ENCODE measurements at regions not wholly inside any gene's neighbourhood (a gene's known extent, or its start where the extent isn't known, plus 50 kb on each side); places are given as distances from the start of the nearest gene placed in this dataset.
"Not testable (repeated sequence)": the region's sequence is repeated elsewhere in the genome, so short reads cannot be mapped to it uniquely, and the experiment has no call there.

GRCh38 chr2:175251425-175252041 lies 70.0 kb upstream of the ATP5MC3 start:
- DNase-seq = peak; percentile 66
- in situ Hi-C loops (cut with MboI) = no loop called here
- Histone ChIP-seq H3K4me1 (ENCODE audit: insufficient read depth) (no peaks in the 10 kb centered on the region), H4K20me1 (ENCODE audit: insufficient read depth) (no peaks in the 10 kb centered on the region), H3K27me3 (replicated peaks; ENCODE audit: insufficient read depth) (peaks cover 21% of the 10 kb centered on the region), H3F3A (ENCODE audit: insufficient read depth) (no peaks in the 10 kb centered on the region), H3K9me3 (ENCODE audit: low read depth) (no peaks in the 10 kb centered on the region), H3K79me2 (ENCODE audit: insufficient read depth) (no peaks in the 10 kb centered on the region), H3K9ac (no peak overlapping the region), H2AFZ (no peak overlapping the region), H3K27ac (no peak overlapping the region), H3K4me3 (no peak overlapping the region), H3K36me3 (ENCODE audit: low read depth) (no peaks in the 10 kb centered on the region), H3K4me2 (ENCODE audit: unreplicated experiment) (no peak overlapping the region), H3K9me2 (ENCODE audit: insufficient read depth) (no peaks in the 10 kb centered on the region)
- whole genome bisulfite sequencing, 2 experiments (ENCODE audit: low coverage in 1 of 2, low lambda C conversion rate in 2 of 2, missing lambda C conversion rate in 2 of 2) = 21 to 24% methylated on average over 5 of the region's 5 CpGs
- no peak for TF ChIP-seq EZH2phosphoT487 (IDR thresholded peaks at IDR 0.05; ENCODE audit: insufficient read depth, low read depth)
- TF ChIP-seq EZH2 (IDR thresholded peaks at IDR 0.05; ENCODE audit: insufficient read depth, poor library complexity, severe bottlenecking) = no peak

GRCh38 chr2:175247159-175247558 lies 65.6 kb upstream of the ATP5MC3 start:
- Histone ChIP-seq H3K9me2 (ENCODE audit: insufficient read depth) (no peaks in the 10 kb centered on the region), H3K27ac (no peak overlapping the region), H3K9me3 (ENCODE audit: low read depth) (no peaks in the 10 kb centered on the region), H3K36me3 (ENCODE audit: low read depth) (no peaks in the 10 kb centered on the region), H3K4me2 (ENCODE audit: unreplicated experiment) (no peak overlapping the region), H3K4me3 (no peak overlapping the region), H3K27me3 (replicated peaks; ENCODE audit: insufficient read depth) (peaks cover 24% of the 10 kb centered on the region), H4K20me1 (ENCODE audit: insufficient read depth) (no peaks in the 10 kb centered on the region), H3F3A (ENCODE audit: insufficient read depth) (no peaks in the 10 kb centered on the region), H3K79me2 (ENCODE audit: insufficient read depth) (no peaks in the 10 kb centered on the region), H3K4me1 (ENCODE audit: insufficient read depth) (no peaks in the 10 kb centered on the region), H3K9ac (no peak overlapping the region), H2AFZ (no peak overlapping the region)
- DNase-seq = no peak
- no peak for TF ChIP-seq EZH2 (IDR thresholded peaks at IDR 0.05; ENCODE audit: insufficient read depth, poor library complexity, severe bottlenecking)
- no peak for TF ChIP-seq EZH2phosphoT487 (IDR thresholded peaks at IDR 0.05; ENCODE audit: insufficient read depth, low read depth)
- in situ Hi-C loops (cut with MboI) = no loop called here

GRCh38 chr2:175244697-175245096 lies 63.2 kb upstream of the ATP5MC3 start:
- Histone ChIP-seq H3K4me1 (ENCODE audit: insufficient read depth) (no peaks in the 10 kb centered on the region), H3K27ac (no peak overlapping the region), H3K4me3 (no peak overlapping the region), H3K9me3 (ENCODE audit: low read depth) (no peaks in the 10 kb centered on the region), H3F3A (ENCODE audit: insufficient read depth) (no peaks in the 10 kb centered on the region), H3K9ac (no peak overlapping the region), H3K27me3 (replicated peaks; ENCODE audit: insufficient read depth) (peaks cover 24% of the 10 kb centered on the region), H3K36me3 (ENCODE audit: low read depth) (no peaks in the 10 kb centered on the region), H2AFZ (no peak overlapping the region), H3K79me2 (ENCODE audit: insufficient read depth) (no peaks in the 10 kb centered on the region), H3K9me2 (ENCODE audit: insufficient read depth) (no peaks in the 10 kb centered on the region), H4K20me1 (ENCODE audit: insufficient read depth) (no peaks in the 10 kb centered on the region), H3K4me2 (ENCODE audit: unreplicated experiment) (no peak overlapping the region)
- WGBS, 2 experiments (ENCODE audit: low coverage in 1 of 2, low lambda C conversion rate in 2 of 2, missing lambda C conversion rate in 2 of 2) = 5 to 8% methylated on average over 1 of the region's 1 CpG
- no peak for TF ChIP-seq EZH2phosphoT487 (IDR thresholded peaks at IDR 0.05; ENCODE audit: insufficient read depth, low read depth)
- TF ChIP-seq EZH2 (IDR thresholded peaks at IDR 0.05; ENCODE audit: insufficient read depth, poor library complexity, severe bottlenecking) = no peak
- DNase-seq = no peak
- in situ Hi-C loops (cut with MboI) = no loop called here

GRCh38 chr2:175241691-175242090 lies 60.2 kb upstream of the ATP5MC3 start:
- no peak for TF ChIP-seq EZH2 (IDR thresholded peaks at IDR 0.05; ENCODE audit: insufficient read depth, poor library complexity, severe bottlenecking)
- TF ChIP-seq EZH2phosphoT487 (IDR thresholded peaks at IDR 0.05; ENCODE audit: insufficient read depth, low read depth) = no peak
- H3K27me3 ChIP-seq (replicated peaks; ENCODE audit: insufficient read depth) = peaks cover 9% of the 10 kb centered on the region
- H3K79me2 ChIP-seq (ENCODE audit: insufficient read depth) = no peaks in the 10 kb centered on the region
- H3K4me1 ChIP-seq (ENCODE audit: insufficient read depth) = no peaks in the 10 kb centered on the region
- in situ Hi-C loops (cut with MboI) = no loop called here
- no peak overlapping the region for H3K4me2 ChIP-seq (ENCODE audit: unreplicated experiment)
- H3K9ac ChIP-seq = no peak overlapping the region
- H3K9me3 ChIP-seq (ENCODE audit: low read depth) = no peaks in the 10 kb centered on the region
- no peaks in the 10 kb centered on the region for H3K36me3 ChIP-seq (ENCODE audit: low read depth)
- H3K9me2 ChIP-seq (ENCODE audit: insufficient read depth) = no peaks in the 10 kb centered on the region
- H3F3A ChIP-seq (ENCODE audit: insufficient read depth) = no peaks in the 10 kb centered on the region
- no peak for DNase-seq
- no peak overlapping the region for H2AFZ ChIP-seq
- H3K4me3 ChIP-seq = no peak overlapping the region
- WGBS, 2 experiments (ENCODE audit: low coverage in 1 of 2, low lambda C conversion rate in 2 of 2, missing lambda C conversion rate in 2 of 2) = 16 to 28% methylated on average over 2 of the region's 2 CpGs
- no peak overlapping the region for H3K27ac ChIP-seq
- no peaks in the 10 kb centered on the region for H4K20me1 ChIP-seq (ENCODE audit: insufficient read depth)

- H3K9ac ChIP-seq; H3K27me3 ChIP-seq (replicated peaks; ENCODE audit: insufficient read depth); H3K79me2 ChIP-seq (ENCODE audit: insufficient read depth); H3F3A ChIP-seq (ENCODE audit: insufficient read depth); H4K20me1 ChIP-seq (ENCODE audit: insufficient read depth); H2AFZ ChIP-seq; H3K9me2 ChIP-seq (ENCODE audit: insufficient read depth); DNase-seq; H3K27ac ChIP-seq; in situ Hi-C loops (cut with MboI); H3K4me2 ChIP-seq (ENCODE audit: unreplicated experiment); H3K4me3 ChIP-seq; H3K36me3 ChIP-seq (ENCODE audit: low read depth); H3K9me3 ChIP-seq (ENCODE audit: low read depth); H3K4me1 ChIP-seq (ENCODE audit: insufficient read depth): not testable (repeated sequence)
- 57 to 59% methylated on average over 2 of the region's 2 CpGs for WGBS, 2 experiments (ENCODE audit: low coverage in 1 of 2, low lambda C conversion rate in 2 of 2, missing lambda C conversion rate in 2 of 2)
Observed at GRCh38 chr2:175240033-175240432, 58.5 kb upstream of the ATP5MC3 start.

Measured in GM23248 (cell line).